Stimulated activated naive B cell treated with anti-CD40 and anti-IgM and Interleukin-4, amounts not matched to agents 10 μg/mL and 1 μg/mL and 100 μg/mL, for 72 hours (primary cell): ENCODE measurements at regions not wholly inside any gene's neighbourhood (a gene's known extent, or its start where the extent isn't known, plus 50 kb on each side); places are given as distances from the start of the nearest gene placed in this dataset.
A peak's percentile ranks its signal among the peaks of the same experiment; 100 is the strongest.
"Not testable (repeated sequence)": the region's sequence is repeated elsewhere in the genome, so short reads cannot be mapped to it uniquely, and the experiment has no call there.

Experiments used
- ATAC-seq, 2 donors: fragments of 150-1000 bp; cut with Tn5 transposase; replicated peaks; 2 replicates each; pipeline ENCODE4 v1.10.0; 2021; ENCODE audit warnings: moderate library complexity in 1 of 2
- DNase-seq: peaks from one replicate; pipeline ENCODE4 v3.0.0; 2021
- H3K27ac Mint-ChIP-seq: one replicate; pipeline ENCODE4 v1.8.0; 2022; ENCODE audit warnings: mild to moderate bottlenecking, mixed read lengths
- H3K27me3 Mint-ChIP-seq, 2 donors: one replicate each; pipeline ENCODE4 v1.8.0; 2022; ENCODE audit warnings: mixed read lengths in 2 of 2
- H3K36me3 Mint-ChIP-seq, 2 donors: one replicate each; pipeline ENCODE4 v1.8.0; 2022; ENCODE audit warnings: mixed read lengths in 2 of 2, mild to moderate bottlenecking in 1 of 2
- H3K4me1 Mint-ChIP-seq, 2 donors: one replicate each; pipeline ENCODE4 v1.8.0; 2022; ENCODE audit warnings: mixed read lengths in 2 of 2, mild to moderate bottlenecking in 1 of 2
- H3K4me3 Mint-ChIP-seq, 2 donors: one replicate each; pipeline ENCODE4 v1.8.0; 2022; ENCODE audit warnings: mild to moderate bottlenecking in 2 of 2, mixed read lengths in 2 of 2, moderate library complexity in 1 of 2
- H3K9me3 Mint-ChIP-seq, 2 donors: one replicate each; pipeline ENCODE4 v1.8.0; 2022; ENCODE audit warnings: mixed read lengths in 2 of 2, mild to moderate bottlenecking in 1 of 2

- DNase-seq (no peak), ATAC-seq (peak in 1 of 2 donors; percentile 34)
- Mint-ChIP-seq H3K36me3 (no peaks in the 10 kb centered on the region), H3K9me3 (no peaks in the 10 kb centered on the region), H3K27ac (no peak overlapping the region), H3K4me1 (peaks cover 0 to 3% of the 10 kb centered on the region in 2 donors), H3K4me3 (no peak overlapping the region), H3K27me3 (no peaks in the 10 kb centered on the region)
Observed at GRCh38 chr6:15171026-15171425, 74.8 kb upstream of the JARID2 start.

GRCh38 chr6:15176816-15177370, 69.0 kb upstream of the JARID2 start:
- ATAC-seq: no peak
- no peak for DNase-seq
- Mint-ChIP-seq H3K36me3 (no peaks in the 10 kb centered on the region), H3K4me1 (no peaks in the 10 kb centered on the region), H3K27ac (no peak overlapping the region), H3K4me3 (no peak overlapping the region), H3K9me3 (no peaks in the 10 kb centered on the region), H3K27me3 (no peaks in the 10 kb centered on the region)

GRCh38 chr6:15183979-15184378, 61.9 kb upstream of the JARID2 start:
- H3K4me1 Mint-ChIP-seq: peaks cover 10 to 20% of the 10 kb centered on the region in 2 donors
- peaks cover 0 to 2% of the 10 kb centered on the region in 2 donors for H3K9me3 Mint-ChIP-seq
- peaks cover 0 to 2% of the 10 kb centered on the region in 2 donors for H3K36me3 Mint-ChIP-seq
- no peak overlapping the region for H3K4me3 Mint-ChIP-seq
- no peaks in the 10 kb centered on the region for H3K27me3 Mint-ChIP-seq
- DNase-seq (no peak), ATAC-seq (peak; percentile 45 to 58)
- H3K27ac Mint-ChIP-seq: peak overlapping the region; percentile 76

GRCh38 chr6:15184441-15184861, 61.4 kb upstream of the JARID2 start:
- H3K27me3 Mint-ChIP-seq: no peaks in the 10 kb centered on the region
- peak; percentile 23 for DNase-seq
- peaks cover 10 to 20% of the 10 kb centered on the region in 2 donors for H3K4me1 Mint-ChIP-seq
- peaks cover 0 to 2% of the 10 kb centered on the region in 2 donors for H3K36me3 Mint-ChIP-seq
- peak overlapping the region; percentile 76 for H3K27ac Mint-ChIP-seq
- peak; percentile 98 to 99 for ATAC-seq
- peaks cover 0 to 2% of the 10 kb centered on the region in 2 donors for H3K9me3 Mint-ChIP-seq
- H3K4me3 Mint-ChIP-seq: no peak overlapping the region

DNA sequence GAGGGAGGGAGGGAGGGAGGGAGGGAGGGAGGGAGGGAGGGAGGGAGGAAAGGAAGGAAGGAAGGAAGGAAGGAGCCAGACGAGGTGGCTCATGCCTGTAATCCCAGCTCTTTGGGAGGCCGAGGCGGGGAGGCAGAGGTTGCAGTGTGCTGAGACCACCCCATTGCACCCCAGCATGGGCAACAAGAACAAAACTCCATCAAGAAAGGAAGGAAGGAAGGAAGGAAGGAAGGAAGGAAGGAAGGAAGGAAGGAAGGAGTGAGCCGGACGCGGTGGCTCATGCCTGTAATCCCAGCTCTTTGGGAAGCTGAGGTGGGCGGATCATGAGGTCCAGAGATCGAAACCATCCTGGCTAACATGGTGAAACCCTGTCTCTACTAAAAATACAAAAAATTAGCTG, 60.8 kb upstream of the JARID2 start:
- not testable (repeated sequence) for H3K4me3 Mint-ChIP-seq, ATAC-seq, H3K36me3 Mint-ChIP-seq, H3K27ac Mint-ChIP-seq, DNase-seq, H3K9me3 Mint-ChIP-seq, H3K27me3 Mint-ChIP-seq
- peaks cover 10 to 20% of the 10 kb centered on the region in 2 donors for H3K4me1 Mint-ChIP-seq

- not testable (repeated sequence) for ATAC-seq, H3K9me3 Mint-ChIP-seq, H3K4me3 Mint-ChIP-seq, H3K36me3 Mint-ChIP-seq, H3K27me3 Mint-ChIP-seq, H3K27ac Mint-ChIP-seq, H3K4me1 Mint-ChIP-seq, DNase-seq
Observed at GRCh38 chr6:15193451-15193850, 52.4 kb upstream of the JARID2 start.

DNA sequence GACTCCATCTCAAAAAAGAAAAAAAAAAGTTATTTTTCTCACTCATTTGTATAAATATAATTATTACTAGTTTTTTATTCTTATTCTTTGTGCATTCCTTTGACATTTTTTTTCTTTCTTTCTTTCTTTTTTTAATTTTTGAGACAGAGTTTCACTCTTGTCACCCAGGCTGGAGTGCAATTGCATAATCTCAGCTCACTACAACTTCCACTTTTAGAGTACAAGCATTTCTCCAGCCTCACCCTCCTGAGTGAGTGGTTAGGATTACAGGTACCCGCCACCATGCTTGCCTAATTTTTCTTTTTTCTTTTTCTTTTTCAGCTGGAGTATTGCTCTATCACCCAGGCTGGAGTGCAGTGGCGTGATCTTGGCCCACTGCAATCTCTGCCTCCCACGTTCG, 51.4 kb upstream of the JARID2 start:
- Mint-ChIP-seq H3K4me3 (no peak overlapping the region), H3K4me1 (no peaks in the 10 kb centered on the region), H3K9me3 (no peaks in the 10 kb centered on the region), H3K27me3 (no peaks in the 10 kb centered on the region), H3K27ac (no peak overlapping the region), H3K36me3 (no peaks in the 10 kb centered on the region)
- DNase-seq: no peak
- no peak for ATAC-seq
